RWPE2 (cell line): ENCODE measurements at regions not wholly inside any gene's neighbourhood (a gene's known extent, or its start where the extent isn't known, plus 50 kb on each side); places are given as distances from the start of the nearest gene placed in this dataset.

Experiments used
- ATAC-seq: fragments of 200-7000 bp; cut with Tn5 transposase; 3 replicates; pipeline ENCODE4 v1.9.1; 2021; ENCODE audit warnings: low read depth
- DNase-seq: peaks from one replicate; pipeline ENCODE4 v3.0.0-alpha.2; 2020; ENCODE audit warnings: low spot score
- H3K27ac ChIP-seq: fragments of 450-650 bp; 2 replicates; pipeline ENCODE4 v1.5.1; 2017; ENCODE audit warnings: mild to moderate bottlenecking; ENCODE audit not compliant: poor library complexity, severe bottlenecking
- H3K27me3 ChIP-seq: fragments of 250-450 bp; sonication (Bioruptor Pico); 2 replicates; pipeline ENCODE4 v1.5.1; 2021; ENCODE audit warnings: mild to moderate bottlenecking, moderate library complexity; ENCODE audit not compliant: insufficient read depth, poor library complexity, severe bottlenecking
- H3K36me3 ChIP-seq: fragments of 250-450 bp; sonication (Bioruptor Pico); 2 replicates; pipeline ENCODE4 v1.5.1; 2020; ENCODE audit warnings: low read depth, mild to moderate bottlenecking, moderate library complexity
- H3K4me1 ChIP-seq: fragments of 250-450 bp; sonication (Bioruptor Pico); 2 replicates; pipeline ENCODE4 v1.5.1; 2021; ENCODE audit warnings: mild to moderate bottlenecking, moderate library complexity; ENCODE audit not compliant: insufficient read depth, poor library complexity, severe bottlenecking
- H3K4me3 ChIP-seq: fragments of 250-450 bp; sonication (Bioruptor Pico); 2 replicates; pipeline ENCODE4 v1.5.1; 2021; ENCODE audit warnings: mild to moderate bottlenecking, moderate library complexity; ENCODE audit not compliant: severe bottlenecking
- H3K9me3 ChIP-seq: fragments of 250-450 bp; sonication (Bioruptor Pico); 2 replicates; pipeline ENCODE4 v1.5.1; 2021; ENCODE audit warnings: mild to moderate bottlenecking, moderate library complexity; ENCODE audit not compliant: severe bottlenecking
- TF ChIP-seq, protein P1 (sequence below): fragments of 450-650 bp; IDR thresholded peaks from one replicate; pipeline ENCODE4 v1.5.1; 2017; ENCODE audit warnings: mild to moderate bottlenecking, moderate library complexity; ENCODE audit not compliant: poor library complexity, severe bottlenecking

DNA sequence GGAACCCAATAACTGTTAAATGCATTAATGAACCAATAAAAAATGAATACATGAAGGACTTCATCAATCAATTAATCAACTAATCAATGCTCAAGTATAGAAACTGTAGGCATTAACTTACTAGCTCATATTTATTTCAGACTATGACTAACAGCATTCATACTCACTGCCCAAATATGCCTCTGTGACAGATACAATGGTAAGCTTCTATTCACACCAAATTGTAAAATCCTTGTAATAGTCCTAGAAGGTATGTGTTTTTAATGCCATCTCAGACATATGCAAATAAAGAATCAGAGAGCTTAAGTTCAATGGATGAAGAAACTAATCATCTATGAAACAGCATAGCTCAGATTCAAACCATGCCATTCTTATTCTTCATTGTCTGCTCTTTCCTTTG lies 1253.6 kb upstream of the TENM4 start:
- peak overlapping the region; percentile 30 for H3K27ac ChIP-seq
- no peaks in the 10 kb centered on the region for H3K27me3 ChIP-seq
- H3K4me1 ChIP-seq: peaks cover 21% of the 10 kb centered on the region
- H3K9me3 ChIP-seq: no peaks in the 10 kb centered on the region
- ATAC-seq (peak; percentile 85), DNase-seq (no peak)
- H3K4me3 ChIP-seq: no peak overlapping the region
- TF ChIP-seq, protein P1, sequence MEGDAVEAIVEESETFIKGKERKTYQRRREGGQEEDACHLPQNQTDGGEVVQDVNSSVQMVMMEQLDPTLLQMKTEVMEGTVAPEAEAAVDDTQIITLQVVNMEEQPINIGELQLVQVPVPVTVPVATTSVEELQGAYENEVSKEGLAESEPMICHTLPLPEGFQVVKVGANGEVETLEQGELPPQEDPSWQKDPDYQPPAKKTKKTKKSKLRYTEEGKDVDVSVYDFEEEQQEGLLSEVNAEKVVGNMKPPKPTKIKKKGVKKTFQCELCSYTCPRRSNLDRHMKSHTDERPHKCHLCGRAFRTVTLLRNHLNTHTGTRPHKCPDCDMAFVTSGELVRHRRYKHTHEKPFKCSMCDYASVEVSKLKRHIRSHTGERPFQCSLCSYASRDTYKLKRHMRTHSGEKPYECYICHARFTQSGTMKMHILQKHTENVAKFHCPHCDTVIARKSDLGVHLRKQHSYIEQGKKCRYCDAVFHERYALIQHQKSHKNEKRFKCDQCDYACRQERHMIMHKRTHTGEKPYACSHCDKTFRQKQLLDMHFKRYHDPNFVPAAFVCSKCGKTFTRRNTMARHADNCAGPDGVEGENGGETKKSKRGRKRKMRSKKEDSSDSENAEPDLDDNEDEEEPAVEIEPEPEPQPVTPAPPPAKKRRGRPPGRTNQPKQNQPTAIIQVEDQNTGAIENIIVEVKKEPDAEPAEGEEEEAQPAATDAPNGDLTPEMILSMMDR: no peak
- H3K36me3 ChIP-seq: no peaks in the 10 kb centered on the region

DNA sequence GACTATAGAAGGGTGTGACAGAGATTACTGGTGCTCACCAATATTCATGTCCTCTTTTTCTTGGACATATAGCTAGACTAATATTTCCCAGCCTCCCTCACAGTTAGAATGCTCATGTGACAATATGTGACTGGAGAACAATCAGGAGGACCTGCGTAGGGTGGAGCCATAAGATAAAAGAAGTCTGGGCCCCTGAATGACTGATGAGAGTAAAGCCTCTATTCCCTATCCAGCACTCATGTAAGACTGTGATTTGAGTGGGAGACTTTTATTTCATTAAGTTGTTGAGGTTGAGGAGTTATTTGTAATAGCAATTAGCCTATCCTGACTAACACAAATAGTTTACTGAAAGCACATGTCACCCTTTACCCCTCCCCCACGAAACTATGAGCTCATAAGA lies 1247.1 kb upstream of the TENM4 start:
- TF ChIP-seq, protein P1: no peak
- H3K4me3 ChIP-seq: no peak overlapping the region
- no peaks in the 10 kb centered on the region for H3K36me3 ChIP-seq
- no peak overlapping the region for H3K27ac ChIP-seq
- no peaks in the 10 kb centered on the region for H3K9me3 ChIP-seq
- ATAC-seq (no peak), DNase-seq (no peak)
- H3K27me3 ChIP-seq: no peaks in the 10 kb centered on the region
- no peaks in the 10 kb centered on the region for H3K4me1 ChIP-seq

DNA sequence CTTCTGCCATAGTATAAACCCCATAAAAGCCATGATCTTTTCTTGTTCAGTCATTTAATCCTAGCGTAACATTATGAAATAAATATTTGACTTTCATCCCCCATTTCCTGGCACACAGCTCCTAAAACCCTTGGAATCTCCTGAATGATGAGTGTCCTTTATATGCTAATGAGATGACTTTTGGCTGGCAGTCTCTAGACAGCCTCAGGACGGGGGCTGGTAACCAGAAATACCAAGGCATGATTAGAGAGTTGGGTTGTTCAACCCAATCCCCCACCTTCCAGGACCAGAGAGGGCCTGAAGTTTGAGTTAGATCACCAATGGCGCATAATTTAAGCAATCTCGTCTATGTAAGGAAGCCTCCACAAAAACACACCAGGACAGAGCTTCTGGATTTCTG lies 1246.1 kb upstream of the TENM4 start:
- no peaks in the 10 kb centered on the region for H3K36me3 ChIP-seq
- no peaks in the 10 kb centered on the region for H3K27me3 ChIP-seq
- H3K4me3 ChIP-seq: no peak overlapping the region
- H3K4me1 ChIP-seq: no peaks in the 10 kb centered on the region
- TF ChIP-seq, protein P1: no peak
- H3K27ac ChIP-seq: no peak overlapping the region
- DNase-seq (no peak), ATAC-seq (no peak)
- no peaks in the 10 kb centered on the region for H3K9me3 ChIP-seq

DNA sequence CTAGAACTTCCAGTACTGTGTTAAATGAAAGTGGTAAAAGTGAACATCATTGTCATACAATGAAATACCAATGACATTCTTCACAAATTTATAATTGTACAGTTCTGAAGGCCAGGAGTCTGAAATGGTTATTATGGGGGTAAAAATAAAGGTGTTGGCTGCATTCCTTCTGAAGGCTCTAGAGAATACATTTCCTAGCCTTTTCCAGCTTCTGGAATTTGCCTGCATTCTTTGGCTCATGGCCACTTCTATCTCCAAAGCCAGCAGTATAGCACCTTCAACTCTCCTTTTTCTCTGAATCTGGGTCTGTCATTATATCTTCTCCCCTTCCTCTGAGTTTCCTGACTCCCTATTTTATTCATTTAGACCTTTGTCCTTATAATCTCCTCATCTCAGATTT lies 1232.7 kb upstream of the TENM4 start:
- H3K36me3 ChIP-seq: no peaks in the 10 kb centered on the region
- no peaks in the 10 kb centered on the region for H3K4me1 ChIP-seq
- H3K27ac ChIP-seq: no peak overlapping the region
- H3K27me3 ChIP-seq: no peaks in the 10 kb centered on the region
- no peaks in the 10 kb centered on the region for H3K9me3 ChIP-seq
- no peak overlapping the region for H3K4me3 ChIP-seq
- TF ChIP-seq, protein P1: no peak
- no peak for DNase-seq
- no peak for ATAC-seq

DNA sequence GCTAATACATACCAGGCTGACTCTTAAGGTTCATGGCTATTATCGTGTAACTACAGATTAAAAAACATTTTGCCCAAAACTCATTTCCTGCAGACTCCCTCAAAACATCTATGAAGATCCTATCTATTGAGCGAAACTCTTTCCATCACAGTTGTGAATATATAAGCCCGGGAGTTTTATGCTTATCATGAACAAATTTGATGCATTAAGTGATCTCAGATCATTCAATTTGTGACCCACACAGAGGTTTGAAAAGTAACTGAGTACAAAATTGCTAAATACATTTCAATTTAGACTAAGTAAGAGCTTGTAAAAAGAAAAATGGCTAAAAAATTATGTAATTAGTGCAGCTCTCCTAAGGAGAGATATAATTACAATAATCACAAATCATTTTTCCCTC lies 1228.8 kb upstream of the TENM4 start:
- H3K4me3 ChIP-seq: no peak overlapping the region
- no peaks in the 10 kb centered on the region for H3K9me3 ChIP-seq
- no peak overlapping the region for H3K27ac ChIP-seq
- ATAC-seq: no peak
- no peaks in the 10 kb centered on the region for H3K4me1 ChIP-seq
- TF ChIP-seq, protein P1: no peak
- no peaks in the 10 kb centered on the region for H3K27me3 ChIP-seq
- H3K36me3 ChIP-seq: no peaks in the 10 kb centered on the region
- no peak for DNase-seq
